ENCODE measurements at regions not wholly inside any gene's neighbourhood (a gene's known extent, or its start where the extent isn't known, plus 50 kb on each side); places are given as distances from the start of the nearest gene placed in this dataset.

DNA sequence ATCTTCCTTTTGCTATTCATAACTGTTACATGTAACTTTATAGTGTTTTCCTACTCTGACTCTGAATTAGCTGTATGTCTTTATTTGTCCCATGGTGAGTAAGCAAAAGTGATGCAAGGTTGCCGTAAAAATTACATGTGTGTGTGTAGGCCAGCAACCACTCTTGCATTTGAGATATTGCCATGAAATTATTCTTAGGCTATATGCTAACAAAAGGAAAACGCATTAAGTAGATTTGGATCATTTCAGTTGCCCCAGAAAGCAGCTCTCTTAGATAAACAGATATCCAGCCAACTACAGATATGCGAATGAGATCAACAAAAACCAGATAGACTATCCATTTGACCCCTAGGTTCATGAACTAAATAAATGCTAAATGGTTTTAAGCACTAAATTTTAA lies 73.6 kb downstream of the CYLC2 start:
- Mint-ChIP-seq H3K9me3 (peaks cover 14% of the 10 kb centered on the region), H3K4me1 (ENCODE audit: low read depth) (no peaks in the 10 kb centered on the region), H3K27me3 (ENCODE audit: insufficient read depth) (no peaks in the 10 kb centered on the region), H3K27ac (no peak overlapping the region), H3K36me3 (ENCODE audit: low read depth) (no peaks in the 10 kb centered on the region), H3K4me3 (no peak overlapping the region)
- TF ChIP-seq, protein P1, sequence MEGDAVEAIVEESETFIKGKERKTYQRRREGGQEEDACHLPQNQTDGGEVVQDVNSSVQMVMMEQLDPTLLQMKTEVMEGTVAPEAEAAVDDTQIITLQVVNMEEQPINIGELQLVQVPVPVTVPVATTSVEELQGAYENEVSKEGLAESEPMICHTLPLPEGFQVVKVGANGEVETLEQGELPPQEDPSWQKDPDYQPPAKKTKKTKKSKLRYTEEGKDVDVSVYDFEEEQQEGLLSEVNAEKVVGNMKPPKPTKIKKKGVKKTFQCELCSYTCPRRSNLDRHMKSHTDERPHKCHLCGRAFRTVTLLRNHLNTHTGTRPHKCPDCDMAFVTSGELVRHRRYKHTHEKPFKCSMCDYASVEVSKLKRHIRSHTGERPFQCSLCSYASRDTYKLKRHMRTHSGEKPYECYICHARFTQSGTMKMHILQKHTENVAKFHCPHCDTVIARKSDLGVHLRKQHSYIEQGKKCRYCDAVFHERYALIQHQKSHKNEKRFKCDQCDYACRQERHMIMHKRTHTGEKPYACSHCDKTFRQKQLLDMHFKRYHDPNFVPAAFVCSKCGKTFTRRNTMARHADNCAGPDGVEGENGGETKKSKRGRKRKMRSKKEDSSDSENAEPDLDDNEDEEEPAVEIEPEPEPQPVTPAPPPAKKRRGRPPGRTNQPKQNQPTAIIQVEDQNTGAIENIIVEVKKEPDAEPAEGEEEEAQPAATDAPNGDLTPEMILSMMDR (IDR thresholded peaks at IDR 0.05) = no peak
- DNase-seq = no peak

DNA sequence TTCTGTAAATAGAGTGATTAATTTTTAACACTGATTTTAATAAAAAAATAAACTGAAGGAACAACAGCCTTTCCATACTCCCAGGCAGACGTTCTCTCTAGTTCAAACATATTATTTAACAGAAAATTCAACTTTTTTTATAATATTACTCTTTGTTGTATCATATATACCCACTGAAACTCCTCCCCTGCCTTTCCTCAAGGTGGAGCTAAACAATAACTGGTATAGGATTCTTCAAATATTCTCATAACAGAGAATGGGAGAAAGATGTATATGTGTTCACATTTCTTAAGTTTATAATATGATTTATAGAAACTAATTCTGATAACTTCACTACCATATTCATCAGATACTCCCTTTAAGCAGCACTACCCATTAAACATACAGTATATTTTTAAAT lies 83.4 kb downstream of the CYLC2 start:
- Mint-ChIP-seq H3K27ac (no peak overlapping the region), H3K27me3 (ENCODE audit: insufficient read depth) (no peaks in the 10 kb centered on the region), H3K9me3 (peaks cover 28% of the 10 kb centered on the region), H3K36me3 (ENCODE audit: low read depth) (no peaks in the 10 kb centered on the region), H3K4me3 (no peak overlapping the region), H3K4me1 (ENCODE audit: low read depth) (no peaks in the 10 kb centered on the region)
- TF ChIP-seq, protein P1 (IDR thresholded peaks at IDR 0.05) = no peak
- DNase-seq = no peak

DNA sequence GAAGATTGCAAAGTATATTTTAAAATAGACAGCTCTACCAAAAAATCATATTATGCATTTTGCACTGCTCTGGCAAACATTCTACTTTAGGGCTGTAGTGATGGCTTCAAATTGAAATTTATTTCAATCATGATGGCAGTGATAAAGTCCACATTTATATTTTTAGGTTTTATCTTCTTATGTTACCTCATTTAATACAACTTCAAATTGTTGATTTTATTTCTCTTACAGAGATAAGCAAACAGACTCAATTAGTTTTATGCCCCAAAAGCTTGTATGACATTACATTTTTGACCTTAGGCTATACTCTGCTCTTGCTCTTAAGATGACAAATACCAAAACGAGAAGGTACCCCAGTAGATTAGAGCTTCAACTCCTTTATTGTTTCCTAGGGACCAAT lies 87.4 kb downstream of the CYLC2 start:
- H3K27ac Mint-ChIP-seq = no peak overlapping the region
- H3K9me3 Mint-ChIP-seq = peaks cover 13% of the 10 kb centered on the region

DNA sequence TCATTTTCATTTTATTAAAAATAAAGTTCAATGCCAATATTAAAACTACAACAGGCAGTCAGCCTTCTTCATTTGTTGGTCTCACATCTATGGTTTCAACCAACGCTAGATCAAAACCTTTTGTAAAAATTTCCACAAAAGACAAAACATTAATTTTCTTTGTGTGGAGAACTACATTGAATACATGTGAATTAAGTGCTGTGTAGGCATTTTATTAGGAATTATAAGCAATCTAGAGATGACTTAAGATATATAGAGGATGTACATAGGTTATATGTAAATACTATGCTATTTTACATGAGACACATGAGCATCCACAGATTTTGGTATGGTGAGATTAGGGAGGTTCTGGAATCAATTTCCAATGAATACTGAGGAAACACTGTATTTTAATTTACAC lies 94.2 kb downstream of the CYLC2 start:
- DNase-seq = no peak
- Mint-ChIP-seq H3K4me1 (ENCODE audit: low read depth) (no peaks in the 10 kb centered on the region), H3K9me3 (peaks cover 4% of the 10 kb centered on the region), H3K27ac (no peak overlapping the region), H3K36me3 (ENCODE audit: low read depth) (no peaks in the 10 kb centered on the region), H3K27me3 (ENCODE audit: insufficient read depth) (peaks cover 1% of the 10 kb centered on the region; the same call in 1 of the 2 replicates), H3K4me3 (no peak overlapping the region)
- TF ChIP-seq, protein P1 (IDR thresholded peaks at IDR 0.05) = no peak

More for the DNA sequence above, 87.4 kb downstream of the CYLC2 start:
- Mint-ChIP-seq H3K27me3 (ENCODE audit: insufficient read depth) (no peaks in the 10 kb centered on the region), H3K4me3 (no peak overlapping the region), H3K4me1 (ENCODE audit: low read depth) (no peaks in the 10 kb centered on the region), H3K36me3 (ENCODE audit: low read depth) (no peaks in the 10 kb centered on the region)
- TF ChIP-seq, protein P1 (IDR thresholded peaks at IDR 0.05) = no peak
- DNase-seq = no peak

DNA sequence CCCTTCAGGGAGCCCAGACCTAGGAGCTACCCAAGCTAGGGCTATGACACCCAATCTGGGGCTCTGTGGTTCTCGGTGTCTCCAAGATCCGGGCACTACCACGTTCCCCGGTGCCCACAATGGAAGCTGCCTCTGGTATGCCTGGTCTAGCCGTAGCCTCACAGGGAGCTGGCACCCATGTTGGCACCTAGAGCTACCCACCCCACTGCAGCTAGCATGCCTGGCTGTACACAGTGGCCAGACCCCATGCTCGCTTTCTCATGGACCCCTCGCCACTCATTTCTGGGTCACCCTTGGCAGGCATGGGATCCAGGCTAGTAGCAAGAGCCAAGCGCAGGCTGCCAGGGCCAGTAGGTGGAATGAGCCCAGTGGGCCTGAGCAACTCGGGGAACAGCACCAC lies 109.0 kb downstream of the CYLC2 start:
- H3K36me3 Mint-ChIP-seq (ENCODE audit: low read depth) = no peaks in the 10 kb centered on the region
- H3K4me3 Mint-ChIP-seq = no peak overlapping the region
- no peak for DNase-seq
- H3K9me3 Mint-ChIP-seq = peaks cover 38% of the 10 kb centered on the region
- H3K4me1 Mint-ChIP-seq (ENCODE audit: low read depth) = no peaks in the 10 kb centered on the region
- TF ChIP-seq, protein P1 (IDR thresholded peaks at IDR 0.05) = no peak
- H3K27ac Mint-ChIP-seq = no peak overlapping the region
- no peaks in the 10 kb centered on the region for H3K27me3 Mint-ChIP-seq (ENCODE audit: insufficient read depth)

DNA sequence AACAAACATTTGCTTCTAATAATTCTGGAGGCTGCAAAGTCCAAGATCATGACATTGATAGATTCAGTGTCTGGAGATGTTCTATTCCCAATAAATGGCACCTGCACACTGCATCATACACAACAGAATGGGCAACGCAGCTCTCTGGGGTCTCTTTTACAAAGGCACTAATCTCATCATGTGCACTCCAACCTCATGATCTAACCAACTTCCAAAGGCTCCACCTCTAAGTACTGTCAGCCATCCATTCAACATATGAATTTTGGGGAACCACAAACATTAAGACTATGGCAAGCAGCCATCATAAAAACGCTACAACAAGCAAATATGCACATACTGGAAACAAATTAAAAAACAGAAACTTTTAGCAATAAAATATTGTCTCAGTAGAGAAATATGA lies 121.1 kb downstream of the CYLC2 start:
- no peaks in the 10 kb centered on the region for H3K27me3 Mint-ChIP-seq (ENCODE audit: insufficient read depth)
- H3K27ac Mint-ChIP-seq = no peak overlapping the region
- H3K4me1 Mint-ChIP-seq (ENCODE audit: low read depth) = no peaks in the 10 kb centered on the region
- H3K4me3 Mint-ChIP-seq = no peak overlapping the region
- TF ChIP-seq, protein P1 (IDR thresholded peaks at IDR 0.05) = no peak
- no peak for DNase-seq
- peaks cover 16% of the 10 kb centered on the region for H3K9me3 Mint-ChIP-seq
- H3K36me3 Mint-ChIP-seq (ENCODE audit: low read depth) = no peaks in the 10 kb centered on the region
